PC-3 (cell line): ENCODE measurements at regions not wholly inside any gene's neighbourhood (a gene's known extent, or its start where the extent isn't known, plus 50 kb on each side); places are given as distances from the start of the nearest gene placed in this dataset.

Experiments used
- ATAC-seq: fragments of 200-7000 bp; cut with Tn5 transposase; 2 replicates; pipeline ENCODE4 v1.9.1; 2020; ENCODE audit warnings: mild to moderate bottlenecking, moderate library complexity
- BruUV-seq: library from RNA; stranded (reverse); fragments of 400-500 nt; replicated peaks from 2 replicates; lab custom pipeline; 2021; lab: Mats Ljungman, UMichigan
- CTCF ChIA-PET: fragments of 300-600 bp; sonication (Branson Sonifier 250); formaldehyde crosslinking; loops from one replicate; lab custom pipeline; 2022; ENCODE audit warnings: antibody characterized with exemption; lab: Charles Lee
- POLR2A ChIA-PET: fragments of 300-600 bp; sonication (Branson Sonifier 250); formaldehyde crosslinking; loops from one replicate; lab custom pipeline; 2022; ENCODE audit warnings: antibody characterized with exemption; ENCODE audit not compliant: unreplicated experiment; lab: Charles Lee
- DNase-seq: peaks from one replicate; pipeline ENCODE4 v3.0.0-alpha.2; 2015
- H2AFZ ChIP-seq: fragments of 300-600 bp; sonication (generic); 2 replicates; pipeline ENCODE4 v1.6.0; 2016; ENCODE audit warnings: antibody characterized with exemption, low read length
- H3F3A ChIP-seq: fragments of 300-600 bp; sonication (generic); one replicate; pipeline ENCODE4 v1.6.0; 2017; ENCODE audit warnings: antibody characterized with exemption, low read length, control low read depth, mild to moderate bottlenecking; ENCODE audit not compliant: unreplicated experiment
- H3K27ac ChIP-seq: fragments of 300-600 bp; sonication (generic); 2 replicates; pipeline ENCODE4 v1.5.1; 2016; ENCODE audit warnings: mild to moderate bottlenecking, low read length
- H3K27me3 ChIP-seq: fragments of 300-600 bp; sonication (generic); 2 replicates; pipeline ENCODE4 v1.6.1; 2016; ENCODE audit warnings: low read length, mixed read lengths
- H3K36me3 ChIP-seq: fragments of 300-600 bp; sonication (generic); 2 replicates; pipeline ENCODE4 v1.6.1; 2016; ENCODE audit warnings: low read depth, mixed run types, low read length, mixed read lengths
- H3K4me1 ChIP-seq: fragments of 300-600 bp; sonication (generic); 2 replicates; pipeline ENCODE4 v1.5.1; 2016; ENCODE audit warnings: low read length; ENCODE audit not compliant: insufficient read depth
- H3K4me2 ChIP-seq: fragments of 300-600 bp; sonication (generic); 2 replicates; pipeline ENCODE4 v1.6.0; 2016; ENCODE audit warnings: low read length
- H3K4me3 ChIP-seq: fragments of 300-600 bp; sonication (generic); 2 replicates; pipeline ENCODE4 v1.5.1; 2016; ENCODE audit warnings: mild to moderate bottlenecking, low read length, mixed read lengths
- H3K79me2 ChIP-seq: fragments of 300-600 bp; sonication (generic); 2 replicates; pipeline ENCODE4 v1.6.1; 2017; ENCODE audit warnings: low read length, mixed read lengths
- H3K9ac ChIP-seq: fragments of 300-600 bp; sonication (generic); 2 replicates; pipeline ENCODE4 v1.6.0; 2016; ENCODE audit warnings: mild to moderate bottlenecking, low read length
- H3K9me2 ChIP-seq: fragments of 300-600 bp; sonication (generic); replicated peaks from 2 replicates; pipeline ENCODE4 v1.6.1; 2016; ENCODE audit warnings: mixed run types, low read length, mixed read lengths
- H3K9me3 ChIP-seq: fragments of 300-600 bp; sonication (generic); 2 replicates; pipeline ENCODE4 v1.6.1; 2016; ENCODE audit warnings: low read length, mixed read lengths
- H4K20me1 ChIP-seq: fragments of 300-600 bp; sonication (generic); 2 replicates; pipeline ENCODE4 v1.6.1; 2016; ENCODE audit warnings: low read length, mixed read lengths
- CTCF ChIP-seq: fragments of 300-600 bp; sonication (generic); conservative IDR thresholded peaks from 2 replicates; pipeline ENCODE4 v1.5.1; 2017; ENCODE audit warnings: antibody characterized with exemption, low read depth, mild to moderate bottlenecking, low read length
- EZH2 ChIP-seq: fragments of 300-600 bp; sonication (generic); IDR thresholded peaks from one replicate; pipeline ENCODE4 v1.6.1; 2017; ENCODE audit warnings: antibody characterized with exemption, mild to moderate bottlenecking, low read length; ENCODE audit not compliant: unreplicated experiment
- EZH2phosphoT487 ChIP-seq: fragments of 300-600 bp; sonication (generic); IDR thresholded peaks from 2 replicates; pipeline ENCODE4 v1.6.1; 2018; ENCODE audit warnings: mild to moderate bottlenecking, antibody characterized with exemption, low read length, borderline replicate concordance
- intact Hi-C: fragments of 100-400 bp; cut with micrococcal nuclease; formaldehyde crosslinking; loops from 2 replicates; pipeline ENCODE4 v1.9.0; 2023

DNA sequence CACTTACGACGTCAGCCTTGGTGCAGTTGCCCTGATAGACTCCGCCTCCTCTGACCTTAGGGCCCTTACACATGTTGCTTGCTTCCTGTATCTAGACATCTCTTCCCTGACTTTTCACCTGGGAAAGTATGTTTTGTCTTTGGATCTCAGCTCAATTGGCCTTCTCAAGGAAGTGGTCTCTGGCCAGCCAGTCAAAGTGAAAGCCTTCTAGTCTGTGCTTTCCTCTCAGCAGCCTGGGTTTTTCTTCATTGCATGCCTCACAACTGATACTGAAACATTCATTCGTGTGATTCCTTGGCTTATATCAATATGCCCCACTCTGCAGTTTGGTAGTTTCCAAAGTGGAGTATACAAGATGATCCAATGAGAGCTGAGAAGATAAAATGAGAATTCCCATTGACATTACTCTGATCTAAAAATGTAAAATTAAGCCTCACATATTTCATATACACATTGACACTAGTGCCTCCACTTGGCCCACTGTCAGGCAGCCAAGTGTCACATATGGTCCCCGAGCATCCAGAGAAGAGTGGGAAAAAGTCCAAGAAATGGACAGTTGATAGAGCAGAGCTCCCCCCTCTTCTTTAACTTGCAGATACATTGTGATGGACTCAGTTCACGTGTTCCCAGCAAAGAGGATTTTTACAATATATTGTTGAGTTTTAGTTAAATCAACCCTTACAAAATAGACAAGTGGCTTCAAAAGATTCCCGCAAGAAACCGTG, 371.2 kb upstream of the ASIC2 start:
- no peaks in the 10 kb centered on the region for H3K9me3 ChIP-seq
- TF ChIP-seq EZH2phosphoT487 (no peak), EZH2 (no peak), CTCF (no peak)
- H3K79me2 ChIP-seq: no peaks in the 10 kb centered on the region
- no peak overlapping the region for H3K4me2 ChIP-seq
- CTCF ChIA-PET: no interaction called here
- H3K9ac ChIP-seq: no peak overlapping the region
- no peaks in the 10 kb centered on the region for H3K4me1 ChIP-seq
- no TSS peak for BruUV-seq
- no peak overlapping the region for H3K4me3 ChIP-seq
- H3K27ac ChIP-seq: no peak overlapping the region
- DNase-seq (no peak), ATAC-seq (no peak)
- no peak overlapping the region for H2AFZ ChIP-seq
- no peaks in the 10 kb centered on the region for H3F3A ChIP-seq
- no peaks in the 10 kb centered on the region for H4K20me1 ChIP-seq
- intact Hi-C loops: no loop called here
- H3K9me2 ChIP-seq: no peaks in the 10 kb centered on the region
- POLR2A ChIA-PET: no interaction called here
- no peaks in the 10 kb centered on the region for H3K36me3 ChIP-seq
- H3K27me3 ChIP-seq: no peaks in the 10 kb centered on the region

GRCh38 chr17:33667052-33667509, 374.0 kb upstream of the ASIC2 start:
- Histone ChIP-seq H3K9ac (no peak overlapping the region), H3K9me3 (no peaks in the 10 kb centered on the region), H3K4me3 (no peak overlapping the region), H3K27me3 (no peaks in the 10 kb centered on the region), H2AFZ (no peak overlapping the region), H3K4me2 (no peak overlapping the region), H3K36me3 (no peaks in the 10 kb centered on the region), H3K79me2 (no peaks in the 10 kb centered on the region), H3F3A (no peaks in the 10 kb centered on the region), H3K9me2 (no peaks in the 10 kb centered on the region), H3K4me1 (no peaks in the 10 kb centered on the region), H4K20me1 (no peaks in the 10 kb centered on the region), H3K27ac (no peak overlapping the region)
- CTCF ChIA-PET: no interaction called here
- POLR2A ChIA-PET: no interaction called here
- peak; percentile 16 for DNase-seq
- TF ChIP-seq EZH2phosphoT487 (no peak), EZH2 (no peak), CTCF (no peak)
- ATAC-seq: no peak
- intact Hi-C loops: no loop called here
- no TSS peak for BruUV-seq

- DNase-seq: no peak
- Histone ChIP-seq H3K79me2 (no peaks in the 10 kb centered on the region), H3K27ac (no peak overlapping the region), H3K9me3 (no peaks in the 10 kb centered on the region), H3K9ac (no peak overlapping the region), H3K27me3 (no peaks in the 10 kb centered on the region), H2AFZ (no peak overlapping the region), H4K20me1 (no peaks in the 10 kb centered on the region), H3K4me1 (no peaks in the 10 kb centered on the region), H3K4me2 (no peak overlapping the region), H3F3A (no peaks in the 10 kb centered on the region), H3K9me2 (no peaks in the 10 kb centered on the region), H3K4me3 (no peak overlapping the region), H3K36me3 (no peaks in the 10 kb centered on the region)
- no peak for ATAC-seq
- CTCF ChIA-PET: no interaction called here
- POLR2A ChIA-PET: no interaction called here
- TF ChIP-seq CTCF: no peak
- no peak for TF ChIP-seq EZH2phosphoT487
- no peak for TF ChIP-seq EZH2
- intact Hi-C loops: no loop called here
- no TSS peak for BruUV-seq
These were observed 374.6 kb upstream of the ASIC2 start for GRCh38 chr17:33667671-33668070.
